CD8-positive, alpha-beta memory T cell (primary cell): ENCODE measurements at regions not wholly inside any gene's neighbourhood (a gene's known extent, or its start where the extent isn't known, plus 50 kb on each side); places are given as distances from the start of the nearest gene placed in this dataset.

Source experiments
- CTCF ChIA-PET: fragments of 350-600 bp; sonication (Branson Sonifier 250); formaldehyde crosslinking; loops from one replicate; lab custom pipeline; 2021; ENCODE audit warnings: antibody characterized with exemption; lab: Charles Lee
- POLR2A ChIA-PET: fragments of 350-600 bp; sonication (Branson Sonifier 250); formaldehyde crosslinking; loops from one replicate; lab custom pipeline; 2021; ENCODE audit warnings: antibody characterized with exemption; lab: Charles Lee
- DNase-seq, 5 donors: peaks; one replicate each; pipeline versions ENCODE4 v3.0.0 to v3.0.0-alpha.2; 2020 to 2022; ENCODE audit warnings: mixed read lengths in 1 of 5
- H3K27ac ChIP-seq: one replicate; pipeline ENCODE4 v1.7.0; 2013; ENCODE audit warnings: low read depth, mild to moderate bottlenecking, low read length, moderate library complexity
- H3K27me3 ChIP-seq: 2 replicates; pipeline ENCODE4 v1.7.0; 2013; ENCODE audit warnings: low read length, mild to moderate bottlenecking; ENCODE audit not compliant: insufficient read depth, poor library complexity, severe bottlenecking
- H3K36me3 ChIP-seq: 2 replicates; pipeline ENCODE4 v1.7.0; 2013; ENCODE audit warnings: mild to moderate bottlenecking, low read length, moderate library complexity; ENCODE audit not compliant: insufficient read depth
- H3K4me1 ChIP-seq: 2 replicates; pipeline ENCODE4 v1.7.0; 2013; ENCODE audit warnings: mild to moderate bottlenecking, low read length, moderate library complexity; ENCODE audit not compliant: insufficient read depth
- H3K4me3 ChIP-seq: 2 replicates; pipeline ENCODE4 v1.7.0; 2013; ENCODE audit warnings: mild to moderate bottlenecking, low read length
- H3K9me3 ChIP-seq: 2 replicates; pipeline ENCODE4 v1.7.0; 2013; ENCODE audit warnings: mild to moderate bottlenecking, low read length
- H3K27ac Mint-ChIP-seq, 8 donors: one replicate each; pipeline ENCODE4 v1.8.0; 2020 to 2021; ENCODE audit warnings: mixed read lengths in 8 of 8, mild to moderate bottlenecking in 6 of 8, inconsistent platforms in 3 of 8, moderate library complexity in 3 of 8
- H3K27me3 Mint-ChIP-seq, 2 donors: one replicate each; pipeline ENCODE4 v1.8.0; 2020 to 2021; ENCODE audit warnings: mixed read lengths in 2 of 2, mild to moderate bottlenecking in 1 of 2, moderate library complexity in 1 of 2
- H3K36me3 Mint-ChIP-seq, 3 donors: one replicate each; pipeline ENCODE4 v1.8.0; 2020 to 2021; ENCODE audit warnings: mixed read lengths in 3 of 3, inconsistent platforms in 1 of 3, mild to moderate bottlenecking in 1 of 3
- H3K4me1 Mint-ChIP-seq, 3 donors: one replicate each; pipeline ENCODE4 v1.8.0; 2020 to 2021; ENCODE audit warnings: mixed read lengths in 3 of 3, inconsistent platforms in 1 of 3, mild to moderate bottlenecking in 1 of 3
- H3K4me3 Mint-ChIP-seq, 7 donors: one replicate each; pipeline ENCODE4 v1.8.0; 2020 to 2021; ENCODE audit warnings: mixed read lengths in 7 of 7, mild to moderate bottlenecking in 6 of 7, moderate library complexity in 4 of 7, inconsistent platforms in 2 of 7
- H3K9me3 Mint-ChIP-seq, 5 donors: one replicate each; pipeline ENCODE4 v1.8.0; 2020 to 2022; ENCODE audit warnings: mixed read lengths in 5 of 5, mild to moderate bottlenecking in 3 of 5, moderate library complexity in 2 of 5, inconsistent platforms in 1 of 5

GRCh38 chr11:92313784-92314183 is 89.2 kb downstream of the FAT3 start:
- Histone ChIP-seq H3K27me3 (no peaks in the 10 kb centered on the region), H3K9me3 (no peaks in the 10 kb centered on the region), H3K27ac (no peak overlapping the region), H3K36me3 (no peaks in the 10 kb centered on the region), H3K4me1 (no peaks in the 10 kb centered on the region), H3K4me3 (no peak overlapping the region)
- no peaks in the 10 kb centered on the region for H3K4me1 Mint-ChIP-seq
- no peaks in the 10 kb centered on the region for H3K36me3 Mint-ChIP-seq
- ChIA-PET CTCF (no interaction called here), POLR2A (no interaction called here)
- no peak for DNase-seq
- H3K9me3 Mint-ChIP-seq, result peaks cover 0 to 10% (median 4%) of the 10 kb centered on the region in 5 donors
- no peak overlapping the region for H3K4me3 Mint-ChIP-seq
- H3K27me3 Mint-ChIP-seq, result no peaks in the 10 kb centered on the region
- no peak overlapping the region for H3K27ac Mint-ChIP-seq

- no peaks in the 10 kb centered on the region for H3K9me3 ChIP-seq
- no peaks in the 10 kb centered on the region for H3K4me1 ChIP-seq
- Mint-ChIP-seq H3K27ac (no peak overlapping the region), H3K4me3 (no peak overlapping the region), H3K36me3 (no peaks in the 10 kb centered on the region), H3K9me3 (peaks cover 0 to 10% (median 5%) of the 10 kb centered on the region in 5 donors), H3K4me1 (no peaks in the 10 kb centered on the region), H3K27me3 (no peaks in the 10 kb centered on the region)
- DNase-seq, result no peak
- no peaks in the 10 kb centered on the region for H3K27me3 ChIP-seq
- CTCF ChIA-PET, result no interaction called here
- no peak overlapping the region for H3K27ac ChIP-seq
- no peak overlapping the region for H3K4me3 ChIP-seq
- POLR2A ChIA-PET, result no interaction called here
- no peaks in the 10 kb centered on the region for H3K36me3 ChIP-seq
Observed at GRCh38 chr11:92314499-92314898, 89.9 kb downstream of the FAT3 start.

- Mint-ChIP-seq H3K27ac (no peak overlapping the region), H3K9me3 (peaks cover 0 to 10% (median 5%) of the 10 kb centered on the region in 5 donors), H3K4me1 (no peaks in the 10 kb centered on the region), H3K27me3 (no peaks in the 10 kb centered on the region), H3K36me3 (no peaks in the 10 kb centered on the region), H3K4me3 (no peak overlapping the region)
- Histone ChIP-seq H3K4me1 (no peaks in the 10 kb centered on the region), H3K27me3 (no peaks in the 10 kb centered on the region), H3K36me3 (no peaks in the 10 kb centered on the region), H3K27ac (no peak overlapping the region), H3K4me3 (no peak overlapping the region), H3K9me3 (no peaks in the 10 kb centered on the region)
- POLR2A ChIA-PET, result no interaction called here
- DNase-seq, result no peak
- CTCF ChIA-PET, result no interaction called here
Observed at GRCh38 chr11:92316106-92316809, 91.6 kb downstream of the FAT3 start.

GRCh38 chr11:92317222-92317621 is 92.6 kb downstream of the FAT3 start:
- no peaks in the 10 kb centered on the region for H3K36me3 ChIP-seq
- H3K27me3 Mint-ChIP-seq, result no peaks in the 10 kb centered on the region
- DNase-seq, result no peak
- H3K36me3 Mint-ChIP-seq, result no peaks in the 10 kb centered on the region
- H3K4me1 Mint-ChIP-seq, result no peaks in the 10 kb centered on the region
- H3K4me1 ChIP-seq, result no peaks in the 10 kb centered on the region
- no peak overlapping the region for H3K27ac Mint-ChIP-seq
- H3K27ac ChIP-seq, result no peak overlapping the region
- H3K9me3 Mint-ChIP-seq, result peaks cover 0 to 10% (median 2%) of the 10 kb centered on the region in 5 donors
- no peaks in the 10 kb centered on the region for H3K9me3 ChIP-seq
- H3K27me3 ChIP-seq, result no peaks in the 10 kb centered on the region
- ChIA-PET CTCF (no interaction called here), POLR2A (no interaction called here)
- no peak overlapping the region for H3K4me3 Mint-ChIP-seq
- no peak overlapping the region for H3K4me3 ChIP-seq

- Histone ChIP-seq H3K36me3 (no peaks in the 10 kb centered on the region), H3K4me1 (no peaks in the 10 kb centered on the region), H3K27me3 (no peaks in the 10 kb centered on the region), H3K9me3 (no peaks in the 10 kb centered on the region), H3K4me3 (no peak overlapping the region), H3K27ac (no peak overlapping the region)
- ChIA-PET POLR2A (no interaction called here), CTCF (no interaction called here)
- Mint-ChIP-seq H3K4me3 (no peak overlapping the region), H3K36me3 (no peaks in the 10 kb centered on the region), H3K9me3 (peaks cover 0 to 10% (median 2%) of the 10 kb centered on the region in 5 donors), H3K27ac (no peak overlapping the region), H3K4me1 (no peaks in the 10 kb centered on the region), H3K27me3 (no peaks in the 10 kb centered on the region)
- no peak for DNase-seq
Observed at GRCh38 chr11:92317721-92318120, 93.1 kb downstream of the FAT3 start.

- Histone ChIP-seq H3K27me3 (no peaks in the 10 kb centered on the region), H3K36me3 (no peaks in the 10 kb centered on the region), H3K4me3 (no peak overlapping the region), H3K4me1 (no peaks in the 10 kb centered on the region), H3K9me3 (no peaks in the 10 kb centered on the region), H3K27ac (no peak overlapping the region)
- CTCF ChIA-PET, result no interaction called here
- no peak overlapping the region for H3K27ac Mint-ChIP-seq
- peaks cover 0 to 3% of the 10 kb centered on the region in 2 donors for H3K27me3 Mint-ChIP-seq
- H3K9me3 Mint-ChIP-seq, result peaks cover 0 to 5% (median 4%) of the 10 kb centered on the region in 5 donors
- DNase-seq, result no peak
- H3K4me3 Mint-ChIP-seq, result no peak overlapping the region
- POLR2A ChIA-PET, result no interaction called here
- no peaks in the 10 kb centered on the region for H3K4me1 Mint-ChIP-seq
- no peaks in the 10 kb centered on the region for H3K36me3 Mint-ChIP-seq
Observed at GRCh38 chr11:92322225-92322624, 97.6 kb downstream of the FAT3 start.

- no peak for DNase-seq
- Histone ChIP-seq H3K27ac (no peak overlapping the region), H3K36me3 (no peaks in the 10 kb centered on the region), H3K4me3 (no peak overlapping the region), H3K9me3 (no peaks in the 10 kb centered on the region), H3K4me1 (no peaks in the 10 kb centered on the region), H3K27me3 (no peaks in the 10 kb centered on the region)
- H3K27me3 Mint-ChIP-seq, result peaks cover 0 to 3% of the 10 kb centered on the region in 2 donors
- ChIA-PET CTCF (no interaction called here), POLR2A (no interaction called here)
- H3K9me3 Mint-ChIP-seq, result peaks cover 0 to 7% (median 0%) of the 10 kb centered on the region in 5 donors
- no peak overlapping the region for H3K4me3 Mint-ChIP-seq
- no peaks in the 10 kb centered on the region for H3K4me1 Mint-ChIP-seq
- H3K36me3 Mint-ChIP-seq, result no peaks in the 10 kb centered on the region
- H3K27ac Mint-ChIP-seq, result no peak overlapping the region
Observed at GRCh38 chr11:92324890-92325289, 100.3 kb downstream of the FAT3 start.

- Mint-ChIP-seq H3K36me3 (no peaks in the 10 kb centered on the region), H3K4me3 (no peak overlapping the region), H3K27ac (no peak overlapping the region), H3K27me3 (peaks cover 0 to 3% of the 10 kb centered on the region in 2 donors), H3K9me3 (peaks cover 0 to 7% (median 0%) of the 10 kb centered on the region in 5 donors), H3K4me1 (no peaks in the 10 kb centered on the region)
- no peaks in the 10 kb centered on the region for H3K4me1 ChIP-seq
- H3K9me3 ChIP-seq, result no peaks in the 10 kb centered on the region
- CTCF ChIA-PET, result no interaction called here
- H3K27ac ChIP-seq, result no peak overlapping the region
- POLR2A ChIA-PET, result no interaction called here
- no peak overlapping the region for H3K4me3 ChIP-seq
- no peaks in the 10 kb centered on the region for H3K27me3 ChIP-seq
- no peaks in the 10 kb centered on the region for H3K36me3 ChIP-seq
- DNase-seq, result no peak
Observed at GRCh38 chr11:92325416-92325815, 100.8 kb downstream of the FAT3 start.
